Transverse colon (tissue), 4 donors: ENCODE measurements at regions not wholly inside any gene's neighbourhood (a gene's known extent, or its start where the extent isn't known, plus 50 kb on each side); places are given as distances from the start of the nearest gene placed in this dataset.

Source experiments
- DNase-seq: peaks from one replicate; pipeline ENCODE4 v3.0.0-alpha.2; 2019
- H3K27ac ChIP-seq, 4 donors: fragments of 200-600 bp; sonication (generic); 2 replicates each; pipeline ENCODE4 v1.5.1; 2016 to 2018; ENCODE audit warnings: inconsistent platforms in 4 of 4
- H3K27me3 ChIP-seq: fragments of 200-600 bp; sonication (generic); 2 replicates; pipeline ENCODE4 v1.5.1; 2017; ENCODE audit warnings: inconsistent platforms
- H3K36me3 ChIP-seq, 4 donors: fragments of 200-600 bp; sonication (generic); 2 replicates each; pipeline ENCODE4 v1.5.1; 2017 to 2019; ENCODE audit warnings: inconsistent platforms in 4 of 4
- H3K4me1 ChIP-seq, 4 donors: fragments of 200-600 bp; sonication (generic); 2 replicates each; pipeline ENCODE4 v1.5.1; 2017 to 2020; ENCODE audit warnings: inconsistent platforms in 4 of 4
- H3K4me3 ChIP-seq, 4 donors: fragments of 200-600 bp; sonication (generic); 1 replicate in 1 of 4; 2 replicates in 3 of 4; pipeline versions ENCODE4 v1.5.1 to v1.6.1; 2017 to 2019; ENCODE audit warnings: inconsistent platforms in 4 of 4
- H3K9me3 ChIP-seq, 2 donors: fragments of 200-600 bp; sonication (generic); 2 replicates each; pipeline ENCODE4 v1.5.1; 2017 to 2019; ENCODE audit warnings: inconsistent platforms in 2 of 2
- EP300 ChIP-seq: sonication (generic); formaldehyde crosslinking; IDR thresholded peaks from one replicate; pipeline ENCODE4 v1.6.1; 2017; ENCODE audit warnings: antibody characterized with exemption, low read depth
- POLR2A ChIP-seq: fragments of 450-650 bp; IDR thresholded peaks from one replicate; pipeline ENCODE4 v1.6.1; 2016; ENCODE audit warnings: antibody characterized with exemption, mild to moderate bottlenecking, moderate library complexity
- POLR2AphosphoS5 ChIP-seq, 3 donors: sonication (generic); formaldehyde crosslinking; IDR thresholded peaks; one replicate each; pipeline ENCODE4 v1.6.1; 2016; ENCODE audit warnings: antibody characterized with exemption in 3 of 3
- WGBS, 2 donors: methylation state at CpG; one replicate each; pipeline ENCODE4 v1.1.5; 2018; ENCODE audit warnings: low coverage in 1 of 2; 5-methylcytosine and 5-hydroxymethylcytosine counted together
- in situ Hi-C, 4 donors: fragments of 200-750 bp; cut with MboI; loops; one replicate each; pipeline versions ENCODE4 v1.15.0 to v1.15.1; 2017; ENCODE audit warnings: low sequenced_read_pairs in 3 of 4, low pct_ligation_motif_present in 1 of 4, low pct_unique_long_range_greater_than_20kb in 1 of 4
- intact Hi-C: fragments of 100-400 bp; cut with DNase I; formaldehyde crosslinking; loops from one replicate; pipeline ENCODE4 v1.15.1; 2023; ENCODE audit warnings: low total_unique reads
- TF ChIP-seq, protein P1 (sequence below), 5 experiments: fragments of 200-600 bp in 3 of 5; fragments of 450-650 bp in 2 of 5; sonication (generic) in 3 of 5; IDR thresholded peaks; 1 replicate in 2 of 5; 2 replicates in 3 of 5; pipeline ENCODE4 v1.5.1; 2016 to 2017; ENCODE audit warnings: antibody characterized with exemption in 5 of 5, inconsistent platforms in 3 of 5, mild to moderate bottlenecking in 2 of 5, moderate library complexity in 1 of 5

DNA sequence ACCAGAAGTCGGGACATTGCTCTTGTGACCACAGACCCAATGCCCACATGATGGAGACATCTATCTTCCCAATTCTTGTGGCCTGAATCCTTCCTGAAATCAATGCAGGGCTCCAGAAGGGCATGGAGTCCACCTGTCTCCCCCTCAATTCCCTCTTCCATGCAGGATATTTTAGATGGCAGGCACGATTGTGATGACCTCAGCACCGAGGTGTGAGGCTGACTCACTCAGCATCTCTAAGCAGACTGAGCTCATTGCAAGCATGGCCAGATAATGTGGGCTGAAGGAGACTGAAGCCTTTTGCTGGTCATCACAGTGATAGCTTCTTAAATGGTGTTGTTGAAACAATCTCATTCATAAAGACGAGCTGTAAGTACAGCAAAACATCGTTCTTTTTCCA is 374.9 kb upstream of the PODXL start:
- WGBS, 2 donors = 33 to 65% methylated on average over 1 to 5 of the region's 5 CpGs
- Histone ChIP-seq H3K27me3 (no peaks in the 10 kb centered on the region), H3K4me3 (no peak overlapping the region), H3K9me3 (no peaks in the 10 kb centered on the region), H3K36me3 (no peaks in the 10 kb centered on the region), H3K4me1 (no peaks in the 10 kb centered on the region), H3K27ac (no peak overlapping the region)
- no peak for DNase-seq
- intact Hi-C loops = no loop called here
- in situ Hi-C loops = loop anchor here in 3 of 4 donors (25.0 kb wide), 2 partner anchors 331 to 656 kb away; partner anchors contain the start of gene PLXNA4 (in 1 of the 3)
- TF ChIP-seq, protein P1, sequence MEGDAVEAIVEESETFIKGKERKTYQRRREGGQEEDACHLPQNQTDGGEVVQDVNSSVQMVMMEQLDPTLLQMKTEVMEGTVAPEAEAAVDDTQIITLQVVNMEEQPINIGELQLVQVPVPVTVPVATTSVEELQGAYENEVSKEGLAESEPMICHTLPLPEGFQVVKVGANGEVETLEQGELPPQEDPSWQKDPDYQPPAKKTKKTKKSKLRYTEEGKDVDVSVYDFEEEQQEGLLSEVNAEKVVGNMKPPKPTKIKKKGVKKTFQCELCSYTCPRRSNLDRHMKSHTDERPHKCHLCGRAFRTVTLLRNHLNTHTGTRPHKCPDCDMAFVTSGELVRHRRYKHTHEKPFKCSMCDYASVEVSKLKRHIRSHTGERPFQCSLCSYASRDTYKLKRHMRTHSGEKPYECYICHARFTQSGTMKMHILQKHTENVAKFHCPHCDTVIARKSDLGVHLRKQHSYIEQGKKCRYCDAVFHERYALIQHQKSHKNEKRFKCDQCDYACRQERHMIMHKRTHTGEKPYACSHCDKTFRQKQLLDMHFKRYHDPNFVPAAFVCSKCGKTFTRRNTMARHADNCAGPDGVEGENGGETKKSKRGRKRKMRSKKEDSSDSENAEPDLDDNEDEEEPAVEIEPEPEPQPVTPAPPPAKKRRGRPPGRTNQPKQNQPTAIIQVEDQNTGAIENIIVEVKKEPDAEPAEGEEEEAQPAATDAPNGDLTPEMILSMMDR (IDR thresholded peaks at IDR 0.05) = no peak
- no peak for TF ChIP-seq POLR2AphosphoS5 (IDR thresholded peaks at IDR 0.05)
- no peak for TF ChIP-seq EP300
- no peak for TF ChIP-seq POLR2A

DNA sequence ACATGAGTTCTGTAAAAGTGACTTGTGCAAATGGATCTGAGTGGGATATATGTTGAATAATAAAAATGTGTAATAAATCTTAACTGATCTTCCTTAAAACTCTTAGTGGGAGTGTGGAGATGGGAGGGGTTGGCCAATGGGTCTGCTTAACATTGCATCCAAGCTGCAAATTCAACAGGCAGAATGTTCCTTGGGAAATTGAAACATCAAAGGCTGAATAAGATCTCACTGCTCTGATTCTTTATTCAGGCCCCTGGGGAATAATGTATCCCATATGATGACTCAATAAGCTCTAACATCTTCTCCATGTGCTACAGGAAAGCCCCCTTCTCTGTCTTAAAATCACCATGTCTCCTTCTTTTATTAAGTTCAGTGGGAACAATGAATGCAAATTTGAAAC is 373.2 kb upstream of the PODXL start:
- H3K4me3 ChIP-seq = no peak overlapping the region
- no peaks in the 10 kb centered on the region for H3K9me3 ChIP-seq
- no peaks in the 10 kb centered on the region for H3K4me1 ChIP-seq
- no peaks in the 10 kb centered on the region for H3K36me3 ChIP-seq
- H3K27ac ChIP-seq = no peak overlapping the region
- no peak for DNase-seq
- TF ChIP-seq POLR2AphosphoS5 (IDR thresholded peaks at IDR 0.05) = no peak
- no peak for TF ChIP-seq POLR2A
- TF ChIP-seq EP300 = no peak
- TF ChIP-seq, protein P1 (IDR thresholded peaks at IDR 0.05) = no peak
- intact Hi-C loops = no loop called here
- in situ Hi-C loops = loop anchor here in 3 of 4 donors (25.0 kb wide), 2 partner anchors 333 to 658 kb away; partner anchors contain the start of gene PLXNA4 (in 1 of the 3)
- peaks cover 3% of the 10 kb centered on the region for H3K27me3 ChIP-seq

DNA sequence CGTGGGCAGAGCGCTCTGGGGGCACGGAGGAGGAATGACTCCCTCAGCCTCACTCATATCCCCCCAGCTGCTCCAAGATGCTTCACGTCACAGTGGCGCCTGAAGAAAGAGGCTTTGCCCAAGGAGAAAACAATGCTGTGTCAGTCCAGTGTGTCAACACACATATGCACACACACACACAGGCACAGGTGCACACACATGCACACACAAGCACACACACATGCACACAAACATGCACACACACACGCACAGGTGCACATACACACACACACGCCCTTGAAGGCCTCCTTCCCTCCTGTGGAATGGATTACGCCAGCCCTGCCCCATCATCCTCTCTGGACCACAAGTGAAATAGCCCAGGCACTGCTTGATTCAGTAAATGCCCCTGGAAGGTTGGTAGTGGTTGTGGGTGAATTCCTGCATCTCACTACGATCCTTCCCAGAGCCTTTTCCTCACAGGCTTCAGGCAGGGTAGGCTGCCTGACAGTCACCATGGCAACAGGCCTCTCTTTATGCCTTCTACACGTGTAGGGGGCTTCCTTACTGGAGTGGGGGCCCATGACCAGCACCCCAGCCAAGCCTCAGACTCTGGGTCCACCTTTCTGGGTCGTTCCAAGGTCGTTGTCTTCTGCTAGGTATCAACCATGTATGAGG is 371.5 kb upstream of the PODXL start:
- intact Hi-C loops (no loop called here), in situ Hi-C loops (loop anchor here in 3 of 4 donors (25.0 kb wide), 2 partner anchors 334 to 659 kb away; partner anchors contain the start of gene PLXNA4 (in 1 of the 3))
- Histone ChIP-seq H3K27ac (no peak overlapping the region), H3K4me3 (no peak overlapping the region), H3K36me3 (no peaks in the 10 kb centered on the region), H3K9me3 (no peaks in the 10 kb centered on the region), H3K27me3 (peaks cover 3% of the 10 kb centered on the region), H3K4me1 (no peaks in the 10 kb centered on the region)
- TF ChIP-seq POLR2A (no peak), EP300 (no peak), POLR2AphosphoS5 (IDR thresholded peaks at IDR 0.05) (no peak)
- TF ChIP-seq, protein P1 (IDR thresholded peaks at IDR 0.05) = no peak
- no peak for DNase-seq
- WGBS, 2 donors = 74 to 80% methylated on average over 4 to 12 of the region's 12 CpGs

DNA sequence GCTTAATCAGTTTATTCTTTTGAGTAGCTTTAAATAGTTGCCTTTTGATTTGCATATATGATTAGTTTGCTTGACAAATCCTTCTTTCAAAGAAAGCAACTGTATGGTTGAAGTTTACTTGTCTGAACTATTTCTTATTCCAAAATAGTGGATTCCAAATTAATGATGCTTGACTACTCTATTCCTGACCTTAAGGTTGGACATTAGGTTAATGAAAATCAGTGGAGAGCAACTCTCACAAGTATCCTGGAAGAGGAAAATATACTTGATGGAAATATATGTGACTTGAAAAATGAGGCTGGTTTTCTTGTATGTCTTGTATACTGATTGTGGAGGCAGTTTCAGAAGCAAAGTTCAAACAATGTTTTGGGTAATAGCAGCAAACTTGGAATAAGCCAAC is 369.2 kb upstream of the PODXL start:
- intact Hi-C loops = no loop called here
- Histone ChIP-seq H3K27ac (no peak overlapping the region), H3K4me3 (no peak overlapping the region), H3K27me3 (peaks cover 3% of the 10 kb centered on the region), H3K36me3 (no peaks in the 10 kb centered on the region), H3K9me3 (no peaks in the 10 kb centered on the region), H3K4me1 (no peaks in the 10 kb centered on the region)
- in situ Hi-C loops = loop anchor here in 3 of 4 donors (25.0 kb wide), 2 partner anchors 337 to 662 kb away; partner anchors contain the start of gene PLXNA4 (in 1 of the 3)
- DNase-seq = no peak
- TF ChIP-seq POLR2A (no peak), POLR2AphosphoS5 (IDR thresholded peaks at IDR 0.05) (no peak), EP300 (no peak)
- TF ChIP-seq, protein P1 (IDR thresholded peaks at IDR 0.05) = no peak
